Prostate gland (tissue), 2 donors: ENCODE measurements at regions not wholly inside any gene's neighbourhood (a gene's known extent, or its start where the extent isn't known, plus 50 kb on each side); places are given as distances from the start of the nearest gene placed in this dataset.

Experiments used
- POLR2A ChIP-seq: fragments of 450-650 bp; IDR thresholded peaks from one replicate; pipeline ENCODE4 v1.6.1; 2016; ENCODE audit warnings: antibody characterized with exemption, mild to moderate bottlenecking
- TF ChIP-seq, protein P1 (sequence below), 4 experiments: fragments of 200-600 bp in 2 of 4; fragments of 450-650 bp in 2 of 4; sonication (generic) in 2 of 4; IDR thresholded peaks; 1 replicate in 3 of 4; 2 replicates in 1 of 4; pipeline ENCODE4 v1.5.1; 2016 to 2019; ENCODE audit warnings: antibody characterized with exemption in 4 of 4, mild to moderate bottlenecking in 2 of 4, moderate library complexity in 2 of 4

GRCh38 chr14:106269029-106269428 is 742.6 kb downstream of the TMEM121 start:
- no peak for TF ChIP-seq POLR2A
- TF ChIP-seq, protein P1, sequence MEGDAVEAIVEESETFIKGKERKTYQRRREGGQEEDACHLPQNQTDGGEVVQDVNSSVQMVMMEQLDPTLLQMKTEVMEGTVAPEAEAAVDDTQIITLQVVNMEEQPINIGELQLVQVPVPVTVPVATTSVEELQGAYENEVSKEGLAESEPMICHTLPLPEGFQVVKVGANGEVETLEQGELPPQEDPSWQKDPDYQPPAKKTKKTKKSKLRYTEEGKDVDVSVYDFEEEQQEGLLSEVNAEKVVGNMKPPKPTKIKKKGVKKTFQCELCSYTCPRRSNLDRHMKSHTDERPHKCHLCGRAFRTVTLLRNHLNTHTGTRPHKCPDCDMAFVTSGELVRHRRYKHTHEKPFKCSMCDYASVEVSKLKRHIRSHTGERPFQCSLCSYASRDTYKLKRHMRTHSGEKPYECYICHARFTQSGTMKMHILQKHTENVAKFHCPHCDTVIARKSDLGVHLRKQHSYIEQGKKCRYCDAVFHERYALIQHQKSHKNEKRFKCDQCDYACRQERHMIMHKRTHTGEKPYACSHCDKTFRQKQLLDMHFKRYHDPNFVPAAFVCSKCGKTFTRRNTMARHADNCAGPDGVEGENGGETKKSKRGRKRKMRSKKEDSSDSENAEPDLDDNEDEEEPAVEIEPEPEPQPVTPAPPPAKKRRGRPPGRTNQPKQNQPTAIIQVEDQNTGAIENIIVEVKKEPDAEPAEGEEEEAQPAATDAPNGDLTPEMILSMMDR (IDR thresholded peaks at IDR 0.05) = no peak
